Neural cell (in vitro differentiated cells): ENCODE measurements at regions not wholly inside any gene's neighbourhood (a gene's known extent, or its start where the extent isn't known, plus 50 kb on each side); places are given as distances from the start of the nearest gene placed in this dataset.

Experiments
- CTCF ChIP-seq: fragments of 450-650 bp; IDR thresholded peaks from 2 replicates; pipeline ENCODE4 v1.5.1; 2014; ENCODE audit warnings: antibody characterized with exemption, mild to moderate bottlenecking, moderate library complexity; ENCODE audit not compliant: poor library complexity, severe bottlenecking
- EP300 ChIP-seq: fragments of 450-650 bp; conservative IDR thresholded peaks from 2 replicates; pipeline ENCODE4 v1.6.1; 2014; ENCODE audit warnings: antibody characterized with exemption, mild to moderate bottlenecking, moderate library complexity; ENCODE audit not compliant: poor library complexity, severe bottlenecking
- EZH2 ChIP-seq: fragments of 200-600, 300-800 bp; shearing (Covaris generic), sonication (generic); IDR thresholded peaks from 2 replicates; pipeline ENCODE4 v1.6.1; 2014; ENCODE audit warnings: antibody characterized with exemption, low read length, borderline replicate concordance, mild to moderate bottlenecking; ENCODE audit not compliant: insufficient read depth, poor library complexity, severe bottlenecking
- POLR2AphosphoS5 ChIP-seq: IDR thresholded peaks from 2 replicates; pipeline ENCODE4 v1.6.1; 2012
- SMC3 ChIP-seq: fragments of 450-650 bp; conservative IDR thresholded peaks from 2 replicates; pipeline ENCODE4 v1.6.1; 2014; ENCODE audit warnings: antibody characterized with exemption, mild to moderate bottlenecking, moderate library complexity; ENCODE audit not compliant: poor library complexity
- TAF1 ChIP-seq: IDR thresholded peaks from 2 replicates; pipeline ENCODE4 v1.6.1; 2012; ENCODE audit warnings: low read depth
- TF ChIP-seq, protein P1 (sequence below): IDR thresholded peaks from 2 replicates; pipeline ENCODE4 v1.6.1; 2012; ENCODE audit warnings: borderline replicate concordance

GRCh38 chr7:81574723-81575326 is 195.0 kb downstream of the HGF start:
- TF ChIP-seq CTCF = no peak
- TF ChIP-seq EZH2 = no peak
- no peak for TF ChIP-seq EP300
- TF ChIP-seq TAF1 = no peak
- no peak for TF ChIP-seq POLR2AphosphoS5
- no peak for TF ChIP-seq SMC3
- TF ChIP-seq, protein P1, sequence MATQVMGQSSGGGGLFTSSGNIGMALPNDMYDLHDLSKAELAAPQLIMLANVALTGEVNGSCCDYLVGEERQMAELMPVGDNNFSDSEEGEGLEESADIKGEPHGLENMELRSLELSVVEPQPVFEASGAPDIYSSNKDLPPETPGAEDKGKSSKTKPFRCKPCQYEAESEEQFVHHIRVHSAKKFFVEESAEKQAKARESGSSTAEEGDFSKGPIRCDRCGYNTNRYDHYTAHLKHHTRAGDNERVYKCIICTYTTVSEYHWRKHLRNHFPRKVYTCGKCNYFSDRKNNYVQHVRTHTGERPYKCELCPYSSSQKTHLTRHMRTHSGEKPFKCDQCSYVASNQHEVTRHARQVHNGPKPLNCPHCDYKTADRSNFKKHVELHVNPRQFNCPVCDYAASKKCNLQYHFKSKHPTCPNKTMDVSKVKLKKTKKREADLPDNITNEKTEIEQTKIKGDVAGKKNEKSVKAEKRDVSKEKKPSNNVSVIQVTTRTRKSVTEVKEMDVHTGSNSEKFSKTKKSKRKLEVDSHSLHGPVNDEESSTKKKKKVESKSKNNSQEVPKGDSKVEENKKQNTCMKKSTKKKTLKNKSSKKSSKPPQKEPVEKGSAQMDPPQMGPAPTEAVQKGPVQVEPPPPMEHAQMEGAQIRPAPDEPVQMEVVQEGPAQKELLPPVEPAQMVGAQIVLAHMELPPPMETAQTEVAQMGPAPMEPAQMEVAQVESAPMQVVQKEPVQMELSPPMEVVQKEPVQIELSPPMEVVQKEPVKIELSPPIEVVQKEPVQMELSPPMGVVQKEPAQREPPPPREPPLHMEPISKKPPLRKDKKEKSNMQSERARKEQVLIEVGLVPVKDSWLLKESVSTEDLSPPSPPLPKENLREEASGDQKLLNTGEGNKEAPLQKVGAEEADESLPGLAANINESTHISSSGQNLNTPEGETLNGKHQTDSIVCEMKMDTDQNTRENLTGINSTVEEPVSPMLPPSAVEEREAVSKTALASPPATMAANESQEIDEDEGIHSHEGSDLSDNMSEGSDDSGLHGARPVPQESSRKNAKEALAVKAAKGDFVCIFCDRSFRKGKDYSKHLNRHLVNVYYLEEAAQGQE = no peak
